ENCODE measurements at regions not wholly inside any gene's neighbourhood (a gene's known extent, or its start where the extent isn't known, plus 50 kb on each side); places are given as distances from the start of the nearest gene placed in this dataset.
"Not testable (repeated sequence)": the region's sequence is repeated elsewhere in the genome, so short reads cannot be mapped to it uniquely, and the experiment has no call there.

DNA sequence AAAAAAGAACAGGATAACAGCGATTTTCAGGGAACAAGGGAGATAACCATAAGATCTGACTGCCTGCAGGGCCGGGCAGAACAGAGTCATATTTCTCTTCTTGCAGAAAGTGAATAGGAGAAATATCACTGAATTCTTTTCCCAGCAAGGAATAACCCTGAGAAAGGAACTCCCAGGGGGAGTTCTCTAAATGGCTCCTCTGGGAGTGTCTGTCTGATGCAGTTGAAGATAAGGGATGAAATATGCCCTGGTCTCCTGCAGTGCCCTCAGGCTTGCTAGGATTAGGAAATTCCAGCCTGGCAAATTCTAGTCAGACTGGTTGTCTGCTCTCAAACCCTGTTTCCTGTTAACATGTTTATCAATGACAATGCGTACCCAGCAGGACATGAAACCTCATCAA lies 830.8 kb upstream of the TMEFF2 start:
- H3K27ac ChIP-seq (ENCODE audit: insufficient read depth, low read depth, low read length, poor library complexity, severe bottlenecking); H3K9me3 ChIP-seq (ENCODE audit: control insufficient read depth, low read length); H3K36me3 ChIP-seq (ENCODE audit: control insufficient read depth, insufficient read depth, low read length); H3K4me3 ChIP-seq (ENCODE audit: insufficient read depth, low read depth, low read length); H3K27me3 ChIP-seq (ENCODE audit: control insufficient read depth, insufficient read depth, low read length, poor library complexity, severe bottlenecking); H3K4me1 ChIP-seq (ENCODE audit: control insufficient read depth, insufficient read depth, low read length): not testable (repeated sequence)
- WGBS, 2 experiments, result 90 to 95% methylated on average over 3 of the region's 3 CpGs

- Histone ChIP-seq H3K4me1 (ENCODE audit: control insufficient read depth, insufficient read depth, low read length) (no peaks in the 10 kb centered on the region), H3K27ac (ENCODE audit: insufficient read depth, low read depth, low read length, poor library complexity, severe bottlenecking) (no peak overlapping the region), H3K27me3 (ENCODE audit: control insufficient read depth, insufficient read depth, low read length, poor library complexity, severe bottlenecking) (no peaks in the 10 kb centered on the region), H3K4me3 (ENCODE audit: insufficient read depth, low read depth, low read length) (no peak overlapping the region), H3K9me3 (ENCODE audit: control insufficient read depth, low read length) (no peaks in the 10 kb centered on the region), H3K36me3 (ENCODE audit: control insufficient read depth, insufficient read depth, low read length) (no peaks in the 10 kb centered on the region)
- WGBS, 2 experiments, result 90 to 94% methylated on average over 1 of the region's 1 CpG
Measured at GRCh38 chr2:193024791-193025190, 830.1 kb upstream of the TMEFF2 start.

GRCh38 chr2:193011870-193012269 lies 817.1 kb upstream of the TMEFF2 start:
- 95 to 98% methylated on average over 1 of the region's 1 CpG for WGBS, 2 experiments
- Histone ChIP-seq H3K27ac (ENCODE audit: insufficient read depth, low read depth, low read length, poor library complexity, severe bottlenecking) (no peak overlapping the region), H3K9me3 (ENCODE audit: control insufficient read depth, low read length) (no peaks in the 10 kb centered on the region), H3K4me1 (ENCODE audit: control insufficient read depth, insufficient read depth, low read length) (no peaks in the 10 kb centered on the region), H3K27me3 (ENCODE audit: control insufficient read depth, insufficient read depth, low read length, poor library complexity, severe bottlenecking) (no peaks in the 10 kb centered on the region), H3K36me3 (ENCODE audit: control insufficient read depth, insufficient read depth, low read length) (no peaks in the 10 kb centered on the region), H3K4me3 (ENCODE audit: insufficient read depth, low read depth, low read length) (no peak overlapping the region)

DNA sequence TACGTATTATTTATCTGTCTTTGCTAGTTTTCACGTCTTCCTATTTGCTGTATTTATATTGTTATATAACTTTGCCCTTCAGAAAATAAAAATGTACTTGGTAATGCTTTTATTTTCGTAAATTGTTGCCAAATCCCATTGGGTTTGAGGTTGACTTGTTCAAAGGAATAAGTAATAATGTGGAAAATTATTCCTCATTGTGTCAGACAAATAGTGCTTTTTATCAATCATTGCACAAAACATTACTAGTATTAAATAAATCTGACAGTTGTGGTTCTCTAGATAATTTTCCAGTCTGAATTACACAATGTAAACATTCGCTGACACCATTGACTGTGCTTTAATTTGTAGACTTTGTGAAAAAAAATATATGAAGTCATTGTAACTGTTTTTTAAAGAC lies 798.3 kb upstream of the TMEFF2 start:
- no peak overlapping the region for H3K4me3 ChIP-seq (ENCODE audit: insufficient read depth, low read depth, low read length)
- H3K27me3 ChIP-seq (ENCODE audit: control insufficient read depth, insufficient read depth, low read length, poor library complexity, severe bottlenecking), result no peaks in the 10 kb centered on the region
- no peaks in the 10 kb centered on the region for H3K9me3 ChIP-seq (ENCODE audit: control insufficient read depth, low read length)
- WGBS, 2 experiments, result 100% methylated on average over 3 of the region's 4 CpGs; no CpG with 5 or more reads in 1 of the 2 experiments
- H3K36me3 ChIP-seq (ENCODE audit: control insufficient read depth, insufficient read depth, low read length), result no peaks in the 10 kb centered on the region
- H3K4me1 ChIP-seq (ENCODE audit: control insufficient read depth, insufficient read depth, low read length), result no peaks in the 10 kb centered on the region
- no peak overlapping the region for H3K27ac ChIP-seq (ENCODE audit: insufficient read depth, low read depth, low read length, poor library complexity, severe bottlenecking)

DNA sequence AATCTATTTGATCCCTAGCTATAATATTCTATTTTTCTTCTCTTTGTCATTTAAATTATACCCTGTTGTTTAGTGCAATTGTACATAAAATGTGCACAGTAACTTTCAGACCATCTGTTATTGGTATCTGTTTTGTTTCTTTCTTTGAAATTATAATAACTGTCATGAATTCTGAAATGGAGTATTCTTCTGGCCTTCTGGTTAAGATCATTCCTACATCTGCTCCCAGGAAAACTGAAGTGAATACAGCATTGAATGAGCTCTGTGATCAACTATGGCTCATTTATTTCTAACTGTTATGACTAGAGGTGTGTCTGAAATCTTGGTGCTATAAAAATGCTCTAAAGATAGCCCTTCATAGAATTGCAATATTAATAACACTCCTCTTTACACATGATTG lies 788.4 kb upstream of the TMEFF2 start:
- Histone ChIP-seq H3K27ac (ENCODE audit: insufficient read depth, low read depth, low read length, poor library complexity, severe bottlenecking) (no peak overlapping the region), H3K9me3 (ENCODE audit: control insufficient read depth, low read length) (no peaks in the 10 kb centered on the region), H3K27me3 (ENCODE audit: control insufficient read depth, insufficient read depth, low read length, poor library complexity, severe bottlenecking) (no peaks in the 10 kb centered on the region), H3K4me3 (ENCODE audit: insufficient read depth, low read depth, low read length) (no peak overlapping the region), H3K36me3 (ENCODE audit: control insufficient read depth, insufficient read depth, low read length) (no peaks in the 10 kb centered on the region), H3K4me1 (ENCODE audit: control insufficient read depth, insufficient read depth, low read length) (no peaks in the 10 kb centered on the region)

DNA sequence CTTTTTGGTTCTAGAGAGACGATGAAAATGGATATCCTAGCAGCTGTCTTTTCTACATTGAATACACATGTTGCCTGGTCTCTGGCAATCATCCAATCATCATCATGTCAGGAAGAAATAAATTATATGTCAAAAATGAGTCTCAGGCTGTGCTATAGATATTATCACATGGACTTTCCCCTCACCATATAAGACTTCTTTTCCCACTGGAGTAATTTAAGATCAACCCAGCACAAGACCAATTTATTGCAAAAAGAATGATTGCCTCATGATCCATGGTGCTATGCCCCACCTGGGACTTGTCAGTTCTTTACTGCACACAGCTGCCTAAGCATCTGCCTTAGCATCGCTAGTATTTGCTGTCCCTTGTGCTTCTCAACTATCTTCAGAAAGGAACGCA lies 783.7 kb upstream of the TMEFF2 start:
- no peaks in the 10 kb centered on the region for H3K4me1 ChIP-seq (ENCODE audit: control insufficient read depth, insufficient read depth, low read length)
- WGBS, 2 experiments, result 89 to 96% methylated on average over 2 to 3 of the region's 3 CpGs
- no peak overlapping the region for H3K27ac ChIP-seq (ENCODE audit: insufficient read depth, low read depth, low read length, poor library complexity, severe bottlenecking)
- no peaks in the 10 kb centered on the region for H3K27me3 ChIP-seq (ENCODE audit: control insufficient read depth, insufficient read depth, low read length, poor library complexity, severe bottlenecking)
- H3K4me3 ChIP-seq (ENCODE audit: insufficient read depth, low read depth, low read length), result no peak overlapping the region
- no peaks in the 10 kb centered on the region for H3K36me3 ChIP-seq (ENCODE audit: control insufficient read depth, insufficient read depth, low read length)
- no peaks in the 10 kb centered on the region for H3K9me3 ChIP-seq (ENCODE audit: control insufficient read depth, low read length)

- no peaks in the 10 kb centered on the region for H3K27me3 ChIP-seq (ENCODE audit: control insufficient read depth, insufficient read depth, low read length, poor library complexity, severe bottlenecking)
- 82 to 100% methylated on average over 1 to 2 of the region's 3 CpGs for WGBS, 2 experiments
- H3K4me3 ChIP-seq (ENCODE audit: insufficient read depth, low read depth, low read length), result no peak overlapping the region
- no peak overlapping the region for H3K27ac ChIP-seq (ENCODE audit: insufficient read depth, low read depth, low read length, poor library complexity, severe bottlenecking)
- no peaks in the 10 kb centered on the region for H3K4me1 ChIP-seq (ENCODE audit: control insufficient read depth, insufficient read depth, low read length)
- no peaks in the 10 kb centered on the region for H3K9me3 ChIP-seq (ENCODE audit: control insufficient read depth, low read length)
- H3K36me3 ChIP-seq (ENCODE audit: control insufficient read depth, insufficient read depth, low read length), result no peaks in the 10 kb centered on the region
Measured at GRCh38 chr2:192971981-192972380, 777.2 kb upstream of the TMEFF2 start.

DNA sequence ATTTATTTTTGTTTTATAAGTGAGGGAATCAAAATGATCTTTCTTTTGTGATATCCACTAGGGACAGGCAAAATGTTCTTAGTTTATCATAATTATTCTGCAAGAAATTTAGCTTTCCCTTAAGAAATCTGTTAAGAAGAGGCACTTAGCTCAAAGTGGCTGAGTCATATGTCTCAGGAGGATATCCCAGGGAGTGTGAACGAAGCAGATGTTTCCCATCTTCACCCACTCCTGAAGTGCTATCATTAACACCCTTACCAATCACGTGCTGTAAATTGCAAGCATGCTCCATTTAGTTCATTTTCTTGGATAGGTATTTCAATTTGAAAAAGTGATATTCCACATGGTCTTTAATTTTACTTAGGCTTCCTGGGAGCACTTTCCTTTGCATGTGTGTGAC lies 774.3 kb upstream of the TMEFF2 start:
- Histone ChIP-seq H3K4me1 (ENCODE audit: control insufficient read depth, insufficient read depth, low read length) (no peaks in the 10 kb centered on the region), H3K27me3 (ENCODE audit: control insufficient read depth, insufficient read depth, low read length, poor library complexity, severe bottlenecking) (no peaks in the 10 kb centered on the region), H3K9me3 (ENCODE audit: control insufficient read depth, low read length) (no peaks in the 10 kb centered on the region), H3K27ac (ENCODE audit: insufficient read depth, low read depth, low read length, poor library complexity, severe bottlenecking) (no peak overlapping the region), H3K4me3 (ENCODE audit: insufficient read depth, low read depth, low read length) (no peak overlapping the region), H3K36me3 (ENCODE audit: control insufficient read depth, insufficient read depth, low read length) (no peaks in the 10 kb centered on the region)
- 65 to 85% methylated on average over 2 of the region's 2 CpGs for WGBS, 2 experiments

DNA sequence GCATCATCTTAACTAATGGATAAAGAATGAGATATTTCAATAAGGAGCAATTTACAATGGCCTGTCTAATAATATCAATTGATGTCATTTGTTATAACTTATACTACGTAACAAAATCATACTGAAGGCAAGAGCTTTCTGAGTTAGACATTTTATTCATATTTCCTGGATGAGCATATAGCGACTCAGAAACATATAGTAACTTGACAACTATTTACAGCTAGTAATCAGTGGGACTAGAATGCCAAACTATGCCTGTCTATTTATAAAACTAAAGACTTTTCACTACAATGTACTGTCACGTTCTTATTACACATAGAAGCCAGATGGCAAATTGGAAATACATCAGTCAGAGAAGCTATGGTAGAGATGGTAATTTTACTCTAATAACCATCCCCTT lies 766.2 kb upstream of the TMEFF2 start:
- Histone ChIP-seq H3K4me3 (ENCODE audit: insufficient read depth, low read depth, low read length) (no peak overlapping the region), H3K27me3 (ENCODE audit: control insufficient read depth, insufficient read depth, low read length, poor library complexity, severe bottlenecking) (no peaks in the 10 kb centered on the region), H3K36me3 (ENCODE audit: control insufficient read depth, insufficient read depth, low read length) (no peaks in the 10 kb centered on the region), H3K9me3 (ENCODE audit: control insufficient read depth, low read length) (no peaks in the 10 kb centered on the region), H3K4me1 (ENCODE audit: control insufficient read depth, insufficient read depth, low read length) (no peaks in the 10 kb centered on the region), H3K27ac (ENCODE audit: insufficient read depth, low read depth, low read length, poor library complexity, severe bottlenecking) (no peak overlapping the region)
- WGBS, 2 experiments, result 91 to 96% methylated on average over 2 to 3 of the region's 3 CpGs

DNA sequence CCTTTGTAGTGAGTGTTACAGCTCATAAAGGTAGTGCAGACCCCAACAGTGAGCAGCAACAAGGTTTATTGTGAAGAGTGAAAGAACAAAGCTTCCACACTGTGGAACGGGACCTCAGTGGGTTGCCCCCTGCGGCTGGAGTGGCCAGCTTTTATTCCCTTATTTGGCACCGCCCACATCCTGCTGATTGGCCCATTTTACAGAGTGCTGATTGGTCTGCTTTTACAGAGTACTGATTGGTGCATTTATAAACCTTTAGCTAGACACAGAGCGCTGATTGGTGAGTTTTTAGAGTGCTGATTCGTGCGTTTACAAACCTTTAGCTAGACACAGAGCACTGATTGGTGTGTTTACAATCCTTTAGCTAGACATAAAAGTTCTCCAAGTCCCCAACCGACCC lies 763.9 kb upstream of the TMEFF2 start:
- H3K27ac ChIP-seq (ENCODE audit: insufficient read depth, low read depth, low read length, poor library complexity, severe bottlenecking); H3K4me1 ChIP-seq (ENCODE audit: control insufficient read depth, insufficient read depth, low read length); H3K9me3 ChIP-seq (ENCODE audit: control insufficient read depth, low read length); H3K4me3 ChIP-seq (ENCODE audit: insufficient read depth, low read depth, low read length); H3K36me3 ChIP-seq (ENCODE audit: control insufficient read depth, insufficient read depth, low read length); H3K27me3 ChIP-seq (ENCODE audit: control insufficient read depth, insufficient read depth, low read length, poor library complexity, severe bottlenecking): not testable (repeated sequence)
- WGBS, 2 experiments, result 91 to 96% methylated on average over 7 of the region's 7 CpGs

- no peaks in the 10 kb centered on the region for H3K27me3 ChIP-seq (ENCODE audit: control insufficient read depth, insufficient read depth, low read length, poor library complexity, severe bottlenecking)
- 88 to 93% methylated on average over 4 of the region's 5 CpGs for WGBS, 2 experiments
- H3K9me3 ChIP-seq (ENCODE audit: control insufficient read depth, low read length), result no peaks in the 10 kb centered on the region
- H3K36me3 ChIP-seq (ENCODE audit: control insufficient read depth, insufficient read depth, low read length), result no peaks in the 10 kb centered on the region
- no peak overlapping the region for H3K4me3 ChIP-seq (ENCODE audit: insufficient read depth, low read depth, low read length)
- H3K27ac ChIP-seq (ENCODE audit: insufficient read depth, low read depth, low read length, poor library complexity, severe bottlenecking), result no peak overlapping the region
- H3K4me1 ChIP-seq (ENCODE audit: control insufficient read depth, insufficient read depth, low read length), result no peaks in the 10 kb centered on the region
Measured at GRCh38 chr2:192957425-192957824, 762.7 kb upstream of the TMEFF2 start.
